OCI-LY3 (cell line): ENCODE measurements at regions not wholly inside any gene's neighbourhood (a gene's known extent, or its start where the extent isn't known, plus 50 kb on each side); places are given as distances from the start of the nearest gene placed in this dataset.

Experiments used
- H2AFZ ChIP-seq: fragments of 200-600, 300-600 bp; shearing (Covaris generic); 2 replicates; pipeline ENCODE4 v1.6.0; 2014; ENCODE audit warnings: antibody characterized with exemption, low read depth, low read length
- H3K27ac ChIP-seq: fragments of 200-600, 300-600 bp; sonication (generic); 2 replicates; pipeline ENCODE4 v1.5.1; 2014; ENCODE audit warnings: mild to moderate bottlenecking, low read length, moderate library complexity, mixed read lengths
- H3K27me3 ChIP-seq: fragments of 200-600, 300-600 bp; sonication (generic); 2 replicates; pipeline ENCODE4 v1.6.1; 2014; ENCODE audit warnings: low read depth, low read length, mixed read lengths
- H3K36me3 ChIP-seq: fragments of 200-600, 300-600 bp; sonication (generic); replicated peaks from 2 replicates; pipeline ENCODE3; 2014; ENCODE audit warnings: low read depth, low read length, mixed read lengths
- H3K4me1 ChIP-seq: fragments of 300-600, 200-600 bp; sonication (generic); 2 replicates; pipeline ENCODE4 v1.6.1; 2014; ENCODE audit warnings: low read length, mixed read lengths
- H3K4me2 ChIP-seq: fragments of 200-600, 300-600 bp; sonication (generic); 2 replicates; pipeline ENCODE4 v1.6.1; 2014; ENCODE audit warnings: low read length, mixed read lengths
- H3K4me3 ChIP-seq: fragments of 300-600, 200-600 bp; sonication (generic); 2 replicates; pipeline ENCODE4 v1.5.1; 2014; ENCODE audit warnings: antibody characterized with exemption, mild to moderate bottlenecking, low read length, moderate library complexity
- H3K79me2 ChIP-seq: fragments of 300-600, 200-600 bp; shearing (Covaris generic); 2 replicates; pipeline ENCODE4 v1.6.1; 2014; ENCODE audit warnings: mild to moderate bottlenecking, low read length, mixed read lengths
- H3K9ac ChIP-seq: fragments of 300-600, 200-600 bp; shearing (Covaris generic); 2 replicates; pipeline ENCODE4 v1.6.0; 2014; ENCODE audit warnings: mild to moderate bottlenecking, low read length, moderate library complexity
- H3K9me3 ChIP-seq: fragments of 200-600, 300-600 bp; shearing (Covaris generic); 2 replicates; pipeline ENCODE4 v1.6.1; 2014; ENCODE audit warnings: low read length, mixed read lengths; ENCODE audit not compliant: insufficient read depth
- H4K20me1 ChIP-seq: fragments of 200-600, 300-600 bp; sonication (generic); 2 replicates; pipeline ENCODE4 v1.6.1; 2016; ENCODE audit warnings: low read length, mixed read lengths; ENCODE audit not compliant: insufficient read depth
- EZH2phosphoT487 ChIP-seq: fragments of 200-600 bp; shearing (Covaris generic); IDR thresholded peaks from 2 replicates; pipeline ENCODE4 v1.6.1; 2018; ENCODE audit warnings: antibody characterized with exemption, mixed run types, low read depth
- TF ChIP-seq, protein P1 (sequence below): fragments of 200-600, 300-600 bp; sonication (generic); IDR thresholded peaks from 2 replicates; pipeline ENCODE4 v1.5.1; 2014; ENCODE audit warnings: antibody characterized with exemption, low read length, low read depth

- Histone ChIP-seq H3K27me3 (peaks cover 18% of the 10 kb centered on the region), H3K4me3 (no peak overlapping the region), H3K79me2 (no peaks in the 10 kb centered on the region), H4K20me1 (no peaks in the 10 kb centered on the region), H3K27ac (no peak overlapping the region), H3K9ac (no peak overlapping the region), H3K4me2 (no peak overlapping the region), H3K4me1 (peaks cover under 1% of the 10 kb centered on the region; the same call in 1 of the 2 replicates), H3K9me3 (no peaks in the 10 kb centered on the region), H3K36me3 (no peaks in the 10 kb centered on the region), H2AFZ (no peak overlapping the region)
- TF ChIP-seq EZH2phosphoT487: no peak
- TF ChIP-seq, protein P1, sequence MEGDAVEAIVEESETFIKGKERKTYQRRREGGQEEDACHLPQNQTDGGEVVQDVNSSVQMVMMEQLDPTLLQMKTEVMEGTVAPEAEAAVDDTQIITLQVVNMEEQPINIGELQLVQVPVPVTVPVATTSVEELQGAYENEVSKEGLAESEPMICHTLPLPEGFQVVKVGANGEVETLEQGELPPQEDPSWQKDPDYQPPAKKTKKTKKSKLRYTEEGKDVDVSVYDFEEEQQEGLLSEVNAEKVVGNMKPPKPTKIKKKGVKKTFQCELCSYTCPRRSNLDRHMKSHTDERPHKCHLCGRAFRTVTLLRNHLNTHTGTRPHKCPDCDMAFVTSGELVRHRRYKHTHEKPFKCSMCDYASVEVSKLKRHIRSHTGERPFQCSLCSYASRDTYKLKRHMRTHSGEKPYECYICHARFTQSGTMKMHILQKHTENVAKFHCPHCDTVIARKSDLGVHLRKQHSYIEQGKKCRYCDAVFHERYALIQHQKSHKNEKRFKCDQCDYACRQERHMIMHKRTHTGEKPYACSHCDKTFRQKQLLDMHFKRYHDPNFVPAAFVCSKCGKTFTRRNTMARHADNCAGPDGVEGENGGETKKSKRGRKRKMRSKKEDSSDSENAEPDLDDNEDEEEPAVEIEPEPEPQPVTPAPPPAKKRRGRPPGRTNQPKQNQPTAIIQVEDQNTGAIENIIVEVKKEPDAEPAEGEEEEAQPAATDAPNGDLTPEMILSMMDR: no peak
Measured at GRCh38 chr6:90356012-90356421, 59.4 kb upstream of the BACH2 start.

DNA sequence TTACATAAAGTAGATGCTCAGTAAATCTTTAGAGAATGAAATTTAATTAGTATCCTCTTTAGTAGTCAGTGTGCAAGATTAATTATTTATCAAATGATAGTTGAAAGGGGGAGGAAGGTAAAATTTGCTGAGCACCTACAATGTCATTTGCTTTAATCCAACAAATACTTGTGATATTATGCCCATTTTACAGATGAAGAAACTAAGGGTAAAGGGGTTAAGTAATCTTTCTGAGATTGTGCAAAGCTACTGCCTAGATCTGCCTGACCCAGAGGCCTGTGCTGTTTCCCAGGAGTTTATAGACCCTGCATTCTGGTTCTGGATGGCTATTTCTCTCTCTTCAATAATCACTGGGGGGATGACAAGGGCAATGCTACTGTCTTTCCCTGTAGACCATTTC lies 58.3 kb upstream of the BACH2 start:
- H3K79me2 ChIP-seq: no peaks in the 10 kb centered on the region
- H4K20me1 ChIP-seq: no peaks in the 10 kb centered on the region
- H2AFZ ChIP-seq: no peak overlapping the region
- no peak for TF ChIP-seq EZH2phosphoT487
- TF ChIP-seq, protein P1: no peak
- no peak overlapping the region for H3K4me2 ChIP-seq
- H3K9ac ChIP-seq: no peak overlapping the region
- H3K4me1 ChIP-seq: peaks cover 3% of the 10 kb centered on the region; the same call in 1 of the 2 replicates
- H3K36me3 ChIP-seq: no peaks in the 10 kb centered on the region
- H3K27me3 ChIP-seq: peaks cover 16% of the 10 kb centered on the region
- H3K9me3 ChIP-seq: no peaks in the 10 kb centered on the region
- H3K27ac ChIP-seq: no peak overlapping the region
- no peak overlapping the region for H3K4me3 ChIP-seq

- H3K27me3 ChIP-seq: peaks cover 19% of the 10 kb centered on the region
- no peaks in the 10 kb centered on the region for H3K9me3 ChIP-seq
- H3K36me3 ChIP-seq: no peaks in the 10 kb centered on the region
- no peaks in the 10 kb centered on the region for H3K79me2 ChIP-seq
- H3K4me1 ChIP-seq: peaks cover 3% of the 10 kb centered on the region; the same call in 1 of the 2 replicates
- no peak overlapping the region for H3K27ac ChIP-seq
- H4K20me1 ChIP-seq: no peaks in the 10 kb centered on the region
- no peak overlapping the region for H3K9ac ChIP-seq
- H3K4me3 ChIP-seq: no peak overlapping the region
- no peak for TF ChIP-seq EZH2phosphoT487
- TF ChIP-seq, protein P1: no peak
- no peak overlapping the region for H3K4me2 ChIP-seq
- H2AFZ ChIP-seq: no peak overlapping the region
Measured at GRCh38 chr6:90351696-90352095, 55.1 kb upstream of the BACH2 start.

- Histone ChIP-seq H3K4me1 (peaks cover 3% of the 10 kb centered on the region; the same call in 1 of the 2 replicates), H3K27me3 (peaks cover 19% of the 10 kb centered on the region), H3K4me2 (no peak overlapping the region), H3K4me3 (no peak overlapping the region), H4K20me1 (no peaks in the 10 kb centered on the region), H3K27ac (no peak overlapping the region), H3K36me3 (no peaks in the 10 kb centered on the region), H3K9ac (no peak overlapping the region), H3K79me2 (no peaks in the 10 kb centered on the region), H3K9me3 (no peaks in the 10 kb centered on the region), H2AFZ (no peak overlapping the region)
- TF ChIP-seq, protein P1: no peak
- no peak for TF ChIP-seq EZH2phosphoT487
Measured at GRCh38 chr6:90350689-90351554, 54.3 kb upstream of the BACH2 start.
